Transverse colon (tissue), 4 donors: ENCODE measurements at regions not wholly inside any gene's neighbourhood (a gene's known extent, or its start where the extent isn't known, plus 50 kb on each side); places are given as distances from the start of the nearest gene placed in this dataset.
A peak's percentile ranks its signal among the peaks of the same experiment; 100 is the strongest.

Source experiments
- DNase-seq: peaks from one replicate; pipeline ENCODE4 v3.0.0-alpha.2; 2019
- H3K27ac ChIP-seq, 4 donors: fragments of 200-600 bp; sonication (generic); 2 replicates each; pipeline ENCODE4 v1.5.1; 2016 to 2018; ENCODE audit warnings: inconsistent platforms in 4 of 4
- H3K27me3 ChIP-seq: fragments of 200-600 bp; sonication (generic); 2 replicates; pipeline ENCODE4 v1.5.1; 2017; ENCODE audit warnings: inconsistent platforms
- H3K36me3 ChIP-seq, 4 donors: fragments of 200-600 bp; sonication (generic); 2 replicates each; pipeline ENCODE4 v1.5.1; 2017 to 2019; ENCODE audit warnings: inconsistent platforms in 4 of 4
- H3K4me1 ChIP-seq, 4 donors: fragments of 200-600 bp; sonication (generic); 2 replicates each; pipeline ENCODE4 v1.5.1; 2017 to 2020; ENCODE audit warnings: inconsistent platforms in 4 of 4
- H3K4me3 ChIP-seq, 4 donors: fragments of 200-600 bp; sonication (generic); 1 replicate in 1 of 4; 2 replicates in 3 of 4; pipeline versions ENCODE4 v1.5.1 to v1.6.1; 2017 to 2019; ENCODE audit warnings: inconsistent platforms in 4 of 4
- H3K9me3 ChIP-seq, 2 donors: fragments of 200-600 bp; sonication (generic); 2 replicates each; pipeline ENCODE4 v1.5.1; 2017 to 2019; ENCODE audit warnings: inconsistent platforms in 2 of 2
- EP300 ChIP-seq: sonication (generic); formaldehyde crosslinking; IDR thresholded peaks from one replicate; pipeline ENCODE4 v1.6.1; 2017; ENCODE audit warnings: antibody characterized with exemption, low read depth
- POLR2A ChIP-seq: fragments of 450-650 bp; IDR thresholded peaks from one replicate; pipeline ENCODE4 v1.6.1; 2016; ENCODE audit warnings: antibody characterized with exemption, mild to moderate bottlenecking, moderate library complexity
- POLR2AphosphoS5 ChIP-seq, 3 donors: sonication (generic); formaldehyde crosslinking; IDR thresholded peaks; one replicate each; pipeline ENCODE4 v1.6.1; 2016; ENCODE audit warnings: antibody characterized with exemption in 3 of 3
- WGBS, 2 donors: methylation state at CpG; one replicate each; pipeline ENCODE4 v1.1.5; 2018; ENCODE audit warnings: low coverage in 1 of 2; 5-methylcytosine and 5-hydroxymethylcytosine counted together
- in situ Hi-C, 4 donors: fragments of 200-750 bp; cut with MboI; loops; one replicate each; pipeline versions ENCODE4 v1.15.0 to v1.15.1; 2017; ENCODE audit warnings: low sequenced_read_pairs in 3 of 4, low pct_ligation_motif_present in 1 of 4, low pct_unique_long_range_greater_than_20kb in 1 of 4
- intact Hi-C: fragments of 100-400 bp; cut with DNase I; formaldehyde crosslinking; loops from one replicate; pipeline ENCODE4 v1.15.1; 2023; ENCODE audit warnings: low total_unique reads
- TF ChIP-seq, protein P1 (sequence below), 5 experiments: fragments of 200-600 bp in 3 of 5; fragments of 450-650 bp in 2 of 5; sonication (generic) in 3 of 5; IDR thresholded peaks; 1 replicate in 2 of 5; 2 replicates in 3 of 5; pipeline ENCODE4 v1.5.1; 2016 to 2017; ENCODE audit warnings: antibody characterized with exemption in 5 of 5, inconsistent platforms in 3 of 5, mild to moderate bottlenecking in 2 of 5, moderate library complexity in 1 of 5

DNA sequence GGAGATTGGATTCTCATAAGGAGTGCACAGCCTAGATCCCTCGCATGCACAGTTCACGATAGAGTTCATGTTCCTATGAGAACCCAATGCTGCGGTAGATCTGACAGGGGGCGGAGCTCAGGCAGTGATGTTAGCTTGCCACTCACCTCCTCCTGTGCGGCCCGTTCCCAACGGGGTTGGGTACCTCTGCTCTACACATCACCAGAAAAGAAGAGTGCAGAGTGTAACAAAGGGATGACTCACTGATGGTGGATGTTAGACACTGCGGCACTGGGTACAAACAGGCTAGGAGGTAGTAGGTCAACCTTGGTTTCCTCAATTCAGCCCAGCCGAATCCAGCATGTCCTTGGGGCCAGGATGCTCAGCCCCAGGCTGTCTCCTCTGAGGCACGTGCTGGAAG is 66.8 kb upstream of the CHST15 start:
- H3K27ac ChIP-seq, result no peak overlapping the region
- H3K9me3 ChIP-seq, result no peaks in the 10 kb centered on the region
- intact Hi-C loops, result no loop called here
- no peaks in the 10 kb centered on the region for H3K36me3 ChIP-seq
- peaks cover 10 to 20% (median 16%) of the 10 kb centered on the region in 4 donors for H3K4me1 ChIP-seq
- DNase-seq, result no peak
- TF ChIP-seq POLR2AphosphoS5 (IDR thresholded peaks at IDR 0.05) (no peak), EP300 (no peak), POLR2A (no peak)
- TF ChIP-seq, protein P1, sequence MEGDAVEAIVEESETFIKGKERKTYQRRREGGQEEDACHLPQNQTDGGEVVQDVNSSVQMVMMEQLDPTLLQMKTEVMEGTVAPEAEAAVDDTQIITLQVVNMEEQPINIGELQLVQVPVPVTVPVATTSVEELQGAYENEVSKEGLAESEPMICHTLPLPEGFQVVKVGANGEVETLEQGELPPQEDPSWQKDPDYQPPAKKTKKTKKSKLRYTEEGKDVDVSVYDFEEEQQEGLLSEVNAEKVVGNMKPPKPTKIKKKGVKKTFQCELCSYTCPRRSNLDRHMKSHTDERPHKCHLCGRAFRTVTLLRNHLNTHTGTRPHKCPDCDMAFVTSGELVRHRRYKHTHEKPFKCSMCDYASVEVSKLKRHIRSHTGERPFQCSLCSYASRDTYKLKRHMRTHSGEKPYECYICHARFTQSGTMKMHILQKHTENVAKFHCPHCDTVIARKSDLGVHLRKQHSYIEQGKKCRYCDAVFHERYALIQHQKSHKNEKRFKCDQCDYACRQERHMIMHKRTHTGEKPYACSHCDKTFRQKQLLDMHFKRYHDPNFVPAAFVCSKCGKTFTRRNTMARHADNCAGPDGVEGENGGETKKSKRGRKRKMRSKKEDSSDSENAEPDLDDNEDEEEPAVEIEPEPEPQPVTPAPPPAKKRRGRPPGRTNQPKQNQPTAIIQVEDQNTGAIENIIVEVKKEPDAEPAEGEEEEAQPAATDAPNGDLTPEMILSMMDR (IDR thresholded peaks at IDR 0.05), result no peak
- in situ Hi-C loops, result no loop called here
- H3K4me3 ChIP-seq, result no peak overlapping the region
- 86% methylated on average over 10 of the region's 10 CpGs; no CpG with 5 or more reads in 1 of the 2 donors for WGBS, 2 donors
- no peaks in the 10 kb centered on the region for H3K27me3 ChIP-seq

DNA sequence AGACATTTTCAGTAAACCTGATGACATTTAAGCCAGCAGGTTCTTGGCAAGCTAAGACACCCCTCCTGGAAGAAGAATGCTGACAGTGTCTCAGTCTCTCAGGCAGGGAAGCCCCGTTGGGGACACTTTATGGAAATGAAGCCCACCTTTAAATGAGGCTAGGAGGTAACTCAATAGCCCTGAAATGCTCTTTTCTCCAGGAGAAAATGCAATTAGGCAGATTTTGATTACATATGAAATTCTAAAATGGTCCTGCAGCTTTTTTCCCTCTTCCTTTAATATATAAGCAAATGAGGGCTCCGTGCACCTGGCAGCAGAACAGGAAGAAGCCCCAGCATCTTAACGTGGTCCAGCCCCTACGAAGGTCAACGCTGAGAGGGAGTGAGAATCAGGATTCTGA is 65.8 kb upstream of the CHST15 start:
- TF ChIP-seq, protein P1 (IDR thresholded peaks at IDR 0.05), result no peak
- in situ Hi-C loops (no loop called here), intact Hi-C loops (loop anchor here (10.0 kb wide), 1 partner anchor 54 kb away; no protein-coding TSS in a partner anchor)
- 73% methylated on average over 5 of the region's 5 CpGs; no CpG with 5 or more reads in 1 of the 2 donors for WGBS, 2 donors
- no peak for DNase-seq
- Histone ChIP-seq H3K4me3 (no peak overlapping the region), H3K27me3 (no peaks in the 10 kb centered on the region), H3K4me1 (peaks cover 10 to 20% (median 16%) of the 10 kb centered on the region in 4 donors), H3K27ac (no peak overlapping the region), H3K9me3 (no peaks in the 10 kb centered on the region), H3K36me3 (no peaks in the 10 kb centered on the region)

DNA sequence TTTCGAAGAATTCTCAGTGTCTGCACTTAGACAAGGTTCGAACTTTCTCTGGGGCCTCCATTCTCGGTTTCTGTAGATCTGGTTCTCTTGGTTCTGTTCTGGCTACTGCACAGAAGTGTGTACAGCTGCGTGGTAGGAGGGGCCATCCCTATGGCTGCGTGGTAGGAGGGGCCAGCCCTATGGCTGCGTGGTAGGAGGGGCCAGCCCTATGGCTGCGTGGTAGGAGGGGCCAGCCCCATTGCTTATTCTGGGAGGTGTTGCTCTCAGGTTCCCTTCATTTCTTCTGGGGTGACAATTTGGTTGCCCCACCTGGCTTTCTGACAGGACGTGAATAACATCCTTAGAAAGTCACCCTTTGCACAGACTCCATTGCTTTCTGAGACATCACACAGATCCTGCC is 65.2 kb upstream of the CHST15 start:
- H3K4me3 ChIP-seq, result no peak overlapping the region
- no peaks in the 10 kb centered on the region for H3K27me3 ChIP-seq
- no peaks in the 10 kb centered on the region for H3K9me3 ChIP-seq
- no peaks in the 10 kb centered on the region for H3K36me3 ChIP-seq
- whole genome bisulfite sequencing, 2 donors, result 72 to 78% methylated on average over 2 to 8 of the region's 8 CpGs
- DNase-seq, result peak; percentile 24
- H3K4me1 ChIP-seq, result peaks cover 11 to 20% (median 16%) of the 10 kb centered on the region in 4 donors
- TF ChIP-seq, protein P1 (IDR thresholded peaks at IDR 0.05), result no peak
- H3K27ac ChIP-seq, result no peak overlapping the region
- in situ Hi-C loops (no loop called here), intact Hi-C loops (loop anchor here (10.0 kb wide), 1 partner anchor 54 kb away; no protein-coding TSS in a partner anchor)

DNA sequence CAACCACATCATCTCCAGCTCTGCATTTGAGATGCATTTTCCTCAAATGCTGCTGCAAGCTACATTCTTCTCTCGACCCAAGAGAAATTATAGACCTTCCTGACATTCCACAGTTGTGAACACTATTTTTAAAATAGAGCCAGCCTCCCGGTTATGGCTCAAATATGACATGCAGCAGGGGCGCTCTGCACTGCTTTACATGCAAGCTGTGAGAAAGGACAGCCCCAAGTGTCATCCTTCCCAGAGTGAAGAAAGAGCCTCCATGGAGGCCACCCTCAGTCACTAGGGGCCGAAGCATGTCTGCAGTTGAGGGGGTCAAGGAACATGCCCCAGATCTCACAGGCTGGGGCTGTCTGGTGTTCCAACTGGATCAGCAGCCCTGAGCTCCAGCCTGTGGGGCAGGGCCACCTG is 63.9 kb upstream of the CHST15 start:
- intact Hi-C loops, result loop anchor here (10.0 kb wide), 1 partner anchor 52 kb away; no protein-coding TSS in a partner anchor

More for the DNA sequence above, 63.9 kb upstream of the CHST15 start:
- no peak for TF ChIP-seq EP300
- TF ChIP-seq, protein P1 (IDR thresholded peaks at IDR 0.05), result no peak
- TF ChIP-seq POLR2AphosphoS5 (IDR thresholded peaks at IDR 0.05), result no peak
- TF ChIP-seq POLR2A, result no peak
- Histone ChIP-seq H3K27me3 (no peaks in the 10 kb centered on the region), H3K36me3 (no peaks in the 10 kb centered on the region), H3K9me3 (no peaks in the 10 kb centered on the region), H3K4me3 (no peak overlapping the region), H3K27ac (no peak overlapping the region), H3K4me1 (peaks cover 25 to 31% (median 28%) of the 10 kb centered on the region in 4 donors)
- no peak for DNase-seq
- in situ Hi-C loops, result no loop called here
- 48% methylated on average over 4 of the region's 4 CpGs; no CpG with 5 or more reads in 1 of the 2 donors for WGBS, 2 donors
